HEK293 (cell line): ENCODE measurements at regions not wholly inside any gene's neighbourhood (a gene's known extent, or its start where the extent isn't known, plus 50 kb on each side); places are given as distances from the start of the nearest gene placed in this dataset.
A peak's percentile ranks its signal among the peaks of the same experiment; 100 is the strongest.
"Not testable (repeated sequence)": the region's sequence is repeated elsewhere in the genome, so short reads cannot be mapped to it uniquely, and the experiment has no call there.

Experiments
- CTCF ChIA-PET: fragments of 350-600 bp; formaldehyde crosslinking; extraction: SDS; loops from one replicate; lab custom pipeline; 2021; ENCODE audit warnings: antibody characterized with exemption; lab: Yijun Ruan, JAX
- POLR2A ChIA-PET: fragments of 300-600 bp; formaldehyde crosslinking; extraction: SDS; loops from one replicate; lab custom pipeline; 2020; ENCODE audit warnings: antibody characterized with exemption, inconsistent platforms; lab: Yijun Ruan, JAX
- H3K27ac ChIP-seq: fragments of 200-500 bp; sonication (Bioruptor generic); 2 replicates; pipeline ENCODE4 v1.5.1; 2014; ENCODE audit warnings: low read depth, low read length, control low read depth, inconsistent platforms; ENCODE audit errors: extremely low read depth
- H3K36me3 ChIP-seq, 2 experiments: fragments of 200-500 bp in 1 of 2; sonication (Bioruptor generic) in 1 of 2; 1 replicate in 1 of 2; 2 replicates in 1 of 2; pipeline ENCODE4 v1.5.1; 2014 to 2017; ENCODE audit warnings: inconsistent platforms in 2 of 2, low read length in 2 of 2; ENCODE audit not compliant: control insufficient read depth in 2 of 2, insufficient read depth in 1 of 2
- H3K4me1 ChIP-seq: fragments of 200-500 bp; sonication (Bioruptor generic); 2 replicates; pipeline ENCODE4 v1.5.1; 2014; ENCODE audit warnings: mild to moderate bottlenecking, low read length, inconsistent platforms; ENCODE audit not compliant: control insufficient read depth, insufficient read depth
- H3K4me3 ChIP-seq: 2 replicates; pipeline ENCODE4 v1.5.1; 2011; ENCODE audit warnings: low read depth, mild to moderate bottlenecking, control low read depth, low read length, moderate library complexity
- H3K9me3 ChIP-seq: fragments of 200-500 bp; sonication (Bioruptor generic); 2 replicates; pipeline ENCODE4 v1.5.1; 2014; ENCODE audit warnings: low read depth, low read length, inconsistent platforms; ENCODE audit not compliant: control insufficient read depth, insufficient read depth
- BCL11A ChIP-seq: fragments of 450-650 bp; formaldehyde crosslinking; IDR thresholded peaks from 2 replicates; pipeline ENCODE4 v1.5.1; 2016; ENCODE audit warnings: low read depth, missing biosample characterization, missing genetic modification characterization
- SALL2 ChIP-seq: fragments of 450-650 bp; formaldehyde crosslinking; IDR thresholded peaks from 2 replicates; pipeline ENCODE4 v1.5.0; 2017; ENCODE audit warnings: missing biosample characterization, mild to moderate bottlenecking, missing genetic modification characterization, borderline replicate concordance
- ZNF433 ChIP-seq: fragments of 450-650 bp; formaldehyde crosslinking; IDR thresholded peaks from 2 replicates; pipeline ENCODE4 v1.5.1; 2016; ENCODE audit warnings: missing biosample characterization, missing genetic modification characterization, low read depth
- ZNF529 ChIP-seq: fragments of 450-650 bp; formaldehyde crosslinking; IDR thresholded peaks from 2 replicates; pipeline ENCODE4 v1.5.1; 2017; ENCODE audit warnings: missing genetic modification characterization, missing biosample characterization; ENCODE audit not compliant: insufficient replicate concordance

DNA sequence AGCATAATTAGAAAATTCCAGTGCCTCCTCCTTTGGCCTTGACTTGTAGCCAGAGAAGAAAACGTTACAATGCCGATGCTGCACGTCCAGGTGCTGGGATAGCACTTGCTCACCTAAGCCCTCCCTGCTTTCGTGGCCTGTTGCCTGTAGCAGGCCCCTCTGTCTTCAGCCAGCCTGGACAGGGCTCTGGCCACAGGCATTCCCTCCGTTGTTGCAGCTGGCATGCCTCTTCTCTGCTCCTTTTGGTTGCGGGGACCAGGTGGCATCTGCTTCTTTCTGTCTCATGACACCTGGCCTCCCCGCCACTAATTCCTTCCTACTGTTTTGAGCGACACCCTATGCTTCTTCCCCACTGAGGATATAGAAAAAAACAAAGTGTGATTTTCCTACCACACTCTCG is 54.6 kb upstream of the MORC3 start:
- peaks cover 6% of the 10 kb centered on the region; the same call in 1 of the 2 replicates for H3K4me1 ChIP-seq
- TF ChIP-seq SALL2 (tag by site-specific recombination) = no peak
- TF ChIP-seq BCL11A (tag by site-specific recombination) = no peak
- H3K4me3 ChIP-seq = no peak overlapping the region
- H3K9me3 ChIP-seq = no peaks in the 10 kb centered on the region
- peaks cover 7 to 10% of the 10 kb centered on the region in 2 experiments for H3K36me3 ChIP-seq
- POLR2A ChIA-PET = interaction anchor here (0.6 to 1.0 kb wide), 2 partner anchors 17 to 21 kb away, joined by 4 to 7 read pairs; no protein-coding TSS in a partner anchor
- H3K27ac ChIP-seq = no peak overlapping the region
- CTCF ChIA-PET = no interaction called here

- peak; percentile 62 for TF ChIP-seq ZNF529 (tag by site-specific recombination)
- H3K4me3 ChIP-seq, POLR2A ChIA-PET, H3K4me1 ChIP-seq, H3K36me3 ChIP-seq, CTCF ChIA-PET, H3K27ac ChIP-seq, H3K9me3 ChIP-seq: not testable (repeated sequence)
Measured at GRCh38 chr21:36267828-36268227, 52.2 kb upstream of the MORC3 start.

- peak; percentile 58; the same call in 1 of the 2 replicates for TF ChIP-seq ZNF433 (tag by site-specific recombination)
- H3K36me3 ChIP-seq, CTCF ChIA-PET, H3K27ac ChIP-seq, H3K4me3 ChIP-seq, POLR2A ChIA-PET, H3K9me3 ChIP-seq, H3K4me1 ChIP-seq: not testable (repeated sequence)
Measured at GRCh38 chr21:36268264-36268663, 51.7 kb upstream of the MORC3 start.
